ENCODE measurements at regions not wholly inside any gene's neighbourhood (a gene's known extent, or its start where the extent isn't known, plus 50 kb on each side); places are given as distances from the start of the nearest gene placed in this dataset.

GRCh38 chr4:110787109-110787508, 164.2 kb upstream of the PITX2 start:
- TF ChIP-seq CTCF (IDR thresholded peaks at IDR 0.05 in 2 of 3, conservative IDR thresholded peaks at IDR 0.05 in 1 of 3; ENCODE audit: insufficient read depth in 2 of 3, low read depth in 1 of 3, low read length in 3 of 3) (no peak), TAF15 (IDR thresholded peaks at IDR 0.05; ENCODE audit: low read depth, low read length) (no peak), NR2C2 (CRISPR knock-in tag; IDR thresholded peaks at IDR 0.05) (no peak), NR2C2 (tag; IDR thresholded peaks at IDR 0.05) (no peak), ELK3 (CRISPR knock-in tag; IDR thresholded peaks at IDR 0.05) (no peak), PTTG1 (tag; IDR thresholded peaks at IDR 0.05; ENCODE audit: low read depth) (no peak), ZHX1 (conservative IDR thresholded peaks at IDR 0.05; ENCODE audit: low read length) (no peak), TAF1 (IDR thresholded peaks at IDR 0.05; ENCODE audit: control insufficient read depth, extremely low read depth, insufficient read depth, low read length, severe bottlenecking) (no peak), CEBPB (tag; IDR thresholded peaks at IDR 0.05) (no peak), ZNF766 (CRISPR knock-in tag; conservative IDR thresholded peaks at IDR 0.05) (no peak)
